GM12878 (cell line): ENCODE measurements at regions not wholly inside any gene's neighbourhood (a gene's known extent, or its start where the extent isn't known, plus 50 kb on each side); places are given as distances from the start of the nearest gene placed in this dataset.

Experiments
- BHLHE40 ChIP-seq, 2 experiments: fragments of 450-650 bp in 1 of 2; IDR thresholded peaks; 2 replicates each; pipeline ENCODE4 v1.6.1; 2011 to 2017; ENCODE audit warnings: low read depth in 2 of 2, borderline replicate concordance in 1 of 2, improper control_type of control experiment in 1 of 2, low read length in 1 of 2, mild to moderate bottlenecking in 1 of 2
- BRCA1 ChIP-seq: IDR thresholded peaks from 2 replicates; pipeline ENCODE4 v1.6.1; 2011; ENCODE audit warnings: low read depth, low read length, improper control_type of control experiment
- CBX5 ChIP-seq: sonication (generic); IDR thresholded peaks from 2 replicates; pipeline ENCODE4 v1.6.1; 2016; ENCODE audit warnings: low read depth, moderate library complexity, mild to moderate bottlenecking, inconsistent platforms
- EGR1 ChIP-seq, 2 experiments: IDR thresholded peaks; 1 replicate in 1 of 2; 2 replicates in 1 of 2; pipeline ENCODE4 v1.6.1; 2011 to 2012; ENCODE audit warnings: low read depth in 2 of 2, low read length in 2 of 2, borderline replicate concordance in 1 of 2, mild to moderate bottlenecking in 1 of 2, moderate library complexity in 1 of 2
- ESRRA ChIP-seq: IDR thresholded peaks from 2 replicates; pipeline ENCODE4 v1.6.1; 2012; ENCODE audit warnings: mild to moderate bottlenecking, low read length, improper control_type of control experiment
- HSF1 ChIP-seq: fragments of 150-350 bp; IDR thresholded peaks from 2 replicates; pipeline ENCODE4 v1.6.1; 2014; ENCODE audit warnings: mild to moderate bottlenecking, low read depth, low read length
- IKZF1 ChIP-seq: fragments of 450-650 bp; conservative IDR thresholded peaks from 2 replicates; pipeline ENCODE4 v1.6.1; 2017; ENCODE audit warnings: antibody characterized with exemption, mild to moderate bottlenecking
- JUNB ChIP-seq: IDR thresholded peaks from 2 replicates; pipeline ENCODE4 v1.6.1; 2016; ENCODE audit warnings: antibody characterized with exemption, mild to moderate bottlenecking
- KAT2A ChIP-seq: conservative IDR thresholded peaks from 2 replicates; pipeline ENCODE4 v1.6.1; 2011; ENCODE audit warnings: low read depth, low read length; ENCODE audit not compliant: control insufficient read depth
- KDM1A ChIP-seq: fragments of 200-600 bp; sonication (generic); IDR thresholded peaks from 2 replicates; pipeline ENCODE4 v1.6.1; 2016; ENCODE audit warnings: borderline replicate concordance
- MEF2B ChIP-seq: fragments of 450-650 bp; IDR thresholded peaks from 2 replicates; pipeline ENCODE4 v1.6.1; 2018; ENCODE audit warnings: mild to moderate bottlenecking, moderate library complexity; ENCODE audit not compliant: partially characterized antibody, poor library complexity, severe bottlenecking
- MYC ChIP-seq: IDR thresholded peaks from 2 replicates; pipeline ENCODE4 v1.6.1; 2011; ENCODE audit warnings: mild to moderate bottlenecking, low read length, moderate library complexity, inconsistent platforms; ENCODE audit not compliant: insufficient read depth, insufficient replicate concordance, insufficient read length, severe bottlenecking
- PAX5 ChIP-seq: IDR thresholded peaks from 2 replicates; pipeline ENCODE4 v1.6.1; 2011; ENCODE audit warnings: low read depth, low read length, borderline replicate concordance
- RB1 ChIP-seq: fragments of 450-650 bp; formaldehyde crosslinking; IDR thresholded peaks from 2 replicates; pipeline ENCODE4 v1.6.1; 2017; ENCODE audit warnings: mild to moderate bottlenecking, borderline replicate concordance
- RCOR1 ChIP-seq: conservative IDR thresholded peaks from 2 replicates; pipeline ENCODE4 v1.6.1; 2012; ENCODE audit warnings: low read depth, low read length, improper control_type of control experiment
- RELA ChIP-seq: fragments of 450-650 bp; IDR thresholded peaks from 2 replicates; pipeline ENCODE4 v1.8.0; 2014; ENCODE audit warnings: borderline replicate concordance; ENCODE audit not compliant: partially characterized antibody
- RUNX3 ChIP-seq: IDR thresholded peaks from 2 replicates; pipeline ENCODE4 v1.6.1; 2012; ENCODE audit warnings: low read length, inconsistent platforms
- SMAD1 ChIP-seq: fragments of 450-650 bp; IDR thresholded peaks from 2 replicates; pipeline ENCODE4 v1.6.1; 2018; ENCODE audit warnings: mild to moderate bottlenecking, low read depth; ENCODE audit not compliant: partially characterized antibody
- SUPT20H ChIP-seq: IDR thresholded peaks from 2 replicates; pipeline ENCODE4 v1.6.1; 2011; ENCODE audit warnings: low read depth, mild to moderate bottlenecking, low read length, moderate library complexity, borderline replicate concordance; ENCODE audit not compliant: control insufficient read depth
- TARDBP ChIP-seq: IDR thresholded peaks from 2 replicates; pipeline ENCODE4 v1.6.1; 2016; ENCODE audit warnings: borderline replicate concordance
- YBX1 ChIP-seq: fragments of 450-650 bp; IDR thresholded peaks from 2 replicates; pipeline ENCODE4 v1.6.1; 2016; ENCODE audit warnings: antibody characterized with exemption
- ZBTB40 ChIP-seq: fragments of 450-650 bp; IDR thresholded peaks from 2 replicates; pipeline ENCODE4 v1.6.1; 2016; ENCODE audit warnings: mild to moderate bottlenecking, moderate library complexity, borderline replicate concordance
- ZNF217 ChIP-seq: fragments of 450-650 bp; IDR thresholded peaks from 2 replicates; pipeline ENCODE4 v1.6.1; 2017; ENCODE audit warnings: antibody characterized with exemption, mild to moderate bottlenecking
- TF ChIP-seq, protein P1 (sequence below): IDR thresholded peaks from 2 replicates; pipeline ENCODE4 v1.6.1; 2011; ENCODE audit warnings: borderline replicate concordance, low read depth, mild to moderate bottlenecking, moderate library complexity, mixed read lengths, low read length; ENCODE audit not compliant: insufficient read depth; ENCODE audit errors: extremely low read length

DNA sequence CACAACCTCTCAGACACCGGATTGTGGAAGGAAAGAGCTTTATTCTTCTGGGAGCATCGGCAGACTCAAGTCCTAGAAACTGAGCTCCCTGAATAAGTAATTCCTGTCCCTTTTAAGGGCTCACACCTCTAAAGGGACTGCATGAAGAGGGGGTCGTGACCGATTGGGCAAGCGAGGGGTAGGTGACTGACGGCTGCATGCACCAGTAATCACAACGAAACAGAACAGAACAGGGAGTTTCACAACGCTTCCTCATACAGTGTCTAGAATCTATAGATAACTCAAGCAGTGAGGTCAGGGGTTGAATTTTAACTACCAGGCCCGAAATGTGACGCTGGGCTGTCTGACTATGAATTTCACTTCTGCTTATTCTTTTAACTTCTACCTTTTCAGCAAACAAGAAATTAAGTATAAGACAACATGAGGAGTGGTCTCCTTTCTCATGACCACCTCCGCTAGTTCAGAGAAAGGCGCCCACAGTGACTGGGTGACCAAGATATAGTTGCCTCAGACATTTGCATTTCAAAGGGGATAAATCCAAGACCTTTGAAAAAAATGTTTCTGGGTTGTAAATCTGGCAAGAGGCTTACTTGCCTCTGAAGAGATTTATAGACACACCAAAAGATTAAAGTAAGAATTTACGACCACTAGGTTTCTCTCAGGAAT, 88.4 kb upstream of the ATF7IP2 start (continued):
- TF ChIP-seq KAT2A (no peak), RCOR1 (no peak), MEF2B (peak; percentile 91), BRCA1 (no peak), ESRRA (no peak), CBX5 (peak; percentile 64; the same call in 1 of the 2 replicates), SMAD1 (no peak), JUNB (peak; percentile 72), BHLHE40 (IDR thresholded peaks at IDR 0.05; ENCODE audit: borderline replicate concordance in 1 of 2, low read depth in 2 of 2, low read length in 1 of 2) (peak; percentile 51 to 67; a peak in 3 of 4 replicates), RELA (peak; percentile 77), RB1 (no peak), ZBTB40 (no peak), ZNF217 (peak; percentile 12; the same call in 1 of the 2 replicates), TARDBP (no peak), SUPT20H (no peak), PAX5 (peak; percentile 95), KDM1A (no peak), MYC (no peak), EGR1 (IDR thresholded peaks at IDR 0.05; ENCODE audit: borderline replicate concordance in 1 of 2, low read depth in 2 of 2, low read length in 2 of 2) (no peak), YBX1 (no peak), IKZF1 (peak; percentile 91), HSF1 (no peak), RUNX3 (peak; percentile 69)
- TF ChIP-seq, protein P1, sequence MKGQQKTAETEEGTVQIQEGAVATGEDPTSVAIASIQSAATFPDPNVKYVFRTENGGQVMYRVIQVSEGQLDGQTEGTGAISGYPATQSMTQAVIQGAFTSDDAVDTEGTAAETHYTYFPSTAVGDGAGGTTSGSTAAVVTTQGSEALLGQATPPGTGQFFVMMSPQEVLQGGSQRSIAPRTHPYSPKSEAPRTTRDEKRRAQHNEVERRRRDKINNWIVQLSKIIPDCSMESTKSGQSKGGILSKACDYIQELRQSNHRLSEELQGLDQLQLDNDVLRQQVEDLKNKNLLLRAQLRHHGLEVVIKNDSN, result no peak
